ENCODE measurements at regions not wholly inside any gene's neighbourhood (a gene's known extent, or its start where the extent isn't known, plus 50 kb on each side); places are given as distances from the start of the nearest gene placed in this dataset.
"Not testable (repeated sequence)": the region's sequence is repeated elsewhere in the genome, so short reads cannot be mapped to it uniquely, and the experiment has no call there.

- not testable (repeated sequence) for DNase-seq (ENCODE audit: low read depth in 4 of 4, low spot score in 2 of 4)
These were observed 57.6 kb upstream of the BOLA1 start for GRCh38 chr1:149841597-149842238.

GRCh38 chr1:149842458-149843064 lies 56.8 kb upstream of the BOLA1 start:
- not testable (repeated sequence) for DNase-seq (ENCODE audit: low read depth in 4 of 4, low spot score in 2 of 4)

GRCh38 chr1:149843431-149844041 lies 55.8 kb upstream of the BOLA1 start:
- peak in 1 of 4 donors; percentile 58 for DNase-seq (ENCODE audit: low read depth in 4 of 4, low spot score in 2 of 4)

GRCh38 chr1:149844101-149844500 lies 55.3 kb upstream of the BOLA1 start:
- no peak for DNase-seq (ENCODE audit: low read depth in 4 of 4, low spot score in 2 of 4)

- no peak for DNase-seq (ENCODE audit: low read depth in 4 of 4, low spot score in 2 of 4)
These were observed 54.6 kb upstream of the BOLA1 start for GRCh38 chr1:149844650-149845255.

- no peak for DNase-seq (ENCODE audit: low read depth in 4 of 4, low spot score in 2 of 4)
These were observed 54.0 kb upstream of the BOLA1 start for GRCh38 chr1:149845416-149845815.

- DNase-seq (ENCODE audit: low read depth in 4 of 4, low spot score in 2 of 4): no peak
These were observed 53.3 kb upstream of the BOLA1 start for GRCh38 chr1:149846042-149846441.

GRCh38 chr1:149846593-149847466 lies 52.5 kb upstream of the BOLA1 start:
- no peak for DNase-seq (ENCODE audit: low read depth in 4 of 4, low spot score in 2 of 4)

GRCh38 chr1:149848340-149849110 lies 50.8 kb upstream of the BOLA1 start:
- peak in 1 of 4 donors; percentile 58 for DNase-seq (ENCODE audit: low read depth in 4 of 4, low spot score in 2 of 4)

GRCh38 chr1:149849111-149849946 lies 50.0 kb upstream of the BOLA1 start:
- DNase-seq (ENCODE audit: low read depth in 4 of 4, low spot score in 2 of 4): peak in 1 of 4 donors; percentile 50

All from left renal cortex interstitium (tissue), 4 donors.